ENCODE measurements at regions not wholly inside any gene's neighbourhood (a gene's known extent, or its start where the extent isn't known, plus 50 kb on each side); places are given as distances from the start of the nearest gene placed in this dataset.

GRCh38 chr6:19261642-19262041, 575.5 kb upstream of the ID4 start:
- H3K9me3 Mint-ChIP-seq = no peaks in the 10 kb centered on the region
- TF ChIP-seq CTCF (conservative IDR thresholded peaks at IDR 0.05) = no peak
- no peak overlapping the region for H3K27ac Mint-ChIP-seq (ENCODE audit: unreplicated experiment)
- no peak overlapping the region for H3K4me3 Mint-ChIP-seq
- no peaks in the 10 kb centered on the region for H3K4me1 Mint-ChIP-seq
- H3K27me3 Mint-ChIP-seq (ENCODE audit: low read depth) = no peaks in the 10 kb centered on the region
- no peak for DNase-seq (ENCODE audit: low read depth, low spot score)
- H3K36me3 Mint-ChIP-seq (ENCODE audit: low read depth) = peaks cover 2% of the 10 kb centered on the region

- peak overlapping the region; percentile 19 for H3K27ac Mint-ChIP-seq (ENCODE audit: unreplicated experiment)
- H3K9me3 Mint-ChIP-seq = peaks cover 11% of the 10 kb centered on the region
- no peaks in the 10 kb centered on the region for H3K36me3 Mint-ChIP-seq (ENCODE audit: low read depth)
- H3K27me3 Mint-ChIP-seq (ENCODE audit: low read depth) = no peaks in the 10 kb centered on the region
- H3K4me1 Mint-ChIP-seq = no peaks in the 10 kb centered on the region
- no peak overlapping the region for H3K4me3 Mint-ChIP-seq
- no peak for TF ChIP-seq CTCF (conservative IDR thresholded peaks at IDR 0.05)
- DNase-seq (ENCODE audit: low read depth, low spot score) = no peak
Measured at GRCh38 chr6:19268117-19268516, 569.1 kb upstream of the ID4 start.

GRCh38 chr6:19268718-19269117, 568.5 kb upstream of the ID4 start:
- TF ChIP-seq CTCF (conservative IDR thresholded peaks at IDR 0.05) = no peak
- no peak for DNase-seq (ENCODE audit: low read depth, low spot score)
- H3K9me3 Mint-ChIP-seq = peaks cover 11% of the 10 kb centered on the region
- H3K27ac Mint-ChIP-seq (ENCODE audit: unreplicated experiment) = no peak overlapping the region
- H3K36me3 Mint-ChIP-seq (ENCODE audit: low read depth) = no peaks in the 10 kb centered on the region
- no peak overlapping the region for H3K4me3 Mint-ChIP-seq
- no peaks in the 10 kb centered on the region for H3K27me3 Mint-ChIP-seq (ENCODE audit: low read depth)
- H3K4me1 Mint-ChIP-seq = no peaks in the 10 kb centered on the region

- no peaks in the 10 kb centered on the region for H3K27me3 Mint-ChIP-seq (ENCODE audit: low read depth)
- H3K4me3 Mint-ChIP-seq = no peak overlapping the region
- no peak for DNase-seq (ENCODE audit: low read depth, low spot score)
- TF ChIP-seq CTCF (conservative IDR thresholded peaks at IDR 0.05) = no peak
- H3K9me3 Mint-ChIP-seq = peaks cover 11% of the 10 kb centered on the region
- no peak overlapping the region for H3K27ac Mint-ChIP-seq (ENCODE audit: unreplicated experiment)
- H3K36me3 Mint-ChIP-seq (ENCODE audit: low read depth) = no peaks in the 10 kb centered on the region
- no peaks in the 10 kb centered on the region for H3K4me1 Mint-ChIP-seq
Measured at GRCh38 chr6:19269341-19269898, 567.8 kb upstream of the ID4 start.

- no peak for TF ChIP-seq CTCF (conservative IDR thresholded peaks at IDR 0.05)
- Mint-ChIP-seq H3K27ac (ENCODE audit: unreplicated experiment) (no peak overlapping the region), H3K36me3 (ENCODE audit: low read depth) (peaks cover 4% of the 10 kb centered on the region), H3K4me3 (no peak overlapping the region), H3K27me3 (ENCODE audit: low read depth) (no peaks in the 10 kb centered on the region), H3K9me3 (peaks cover 13% of the 10 kb centered on the region), H3K4me1 (no peaks in the 10 kb centered on the region)
- no peak for DNase-seq (ENCODE audit: low read depth, low spot score)
Measured at GRCh38 chr6:19270616-19271015, 566.6 kb upstream of the ID4 start.

Data from neural crest cell (in vitro differentiated cells).